Right lobe of liver (tissue), 6 donors: ENCODE measurements at regions not wholly inside any gene's neighbourhood (a gene's known extent, or its start where the extent isn't known, plus 50 kb on each side); places are given as distances from the start of the nearest gene placed in this dataset.
"Not testable (repeated sequence)": the region's sequence is repeated elsewhere in the genome, so short reads cannot be mapped to it uniquely, and the experiment has no call there.

Source experiments
- ATAC-seq, 4 donors: fragments of 200-7000 bp; cut with Tn5 transposase; one replicate each; pipeline ENCODE4 v1.9.1; 2020; ENCODE audit warnings: mild to moderate bottlenecking in 4 of 4, moderate library complexity in 4 of 4
- DNase-seq, 3 donors: peaks; one replicate each; pipeline ENCODE4 v3.0.0-alpha.2; 2020
- H3K27ac ChIP-seq, 3 donors: fragments of 200-600 bp; one replicate each; pipeline ENCODE4 v1.8.0; 2022
- H3K27me3 ChIP-seq, 2 donors: fragments of 200-600 bp; one replicate each; pipeline ENCODE4 v1.8.0; 2022
- H3K36me3 ChIP-seq, 4 donors: fragments of 200-600 bp; sonication (generic) in 1 of 4; one replicate each; pipeline versions ENCODE4 v1.5.1 to v1.8.0; 2017 to 2022; ENCODE audit warnings: control low read depth in 1 of 4
- H3K4me1 ChIP-seq, 4 donors: fragments of 200-600 bp; sonication (generic) in 1 of 4; one replicate each; pipeline versions ENCODE4 v1.5.1 to v1.8.0; 2017 to 2022; ENCODE audit warnings: control low read depth in 1 of 4
- H3K4me3 ChIP-seq, 3 donors: fragments of 200-600 bp; one replicate each; pipeline ENCODE4 v1.8.0; 2022
- H3K9me3 ChIP-seq, 4 donors: fragments of 200-600 bp; sonication (generic) in 1 of 4; one replicate each; pipeline versions ENCODE4 v1.5.1 to v1.8.0; 2017 to 2022; ENCODE audit warnings: control low read depth in 1 of 4
- WGBS: methylation state at CpG from one replicate; pipeline ENCODE4 v1.1.6; 2018; ENCODE audit warnings: low coverage, low lambda C conversion rate; ENCODE audit not compliant: insufficient coverage; ENCODE audit errors: missing lambda C conversion rate; 5-methylcytosine and 5-hydroxymethylcytosine counted together
- intact Hi-C, 2 donors: fragments of 100-400 bp; cut with DNase I; formaldehyde crosslinking; loops; one replicate each; pipeline versions ENCODE4 v1.11.2 to v1.14.1; 2022
- donor health status: DM: no; HTN: yes; CAD: no.
- donor health status: DM: no; HTN: no; CAD: no.
- donor health status: DM: no; HTN: no; CAD: no.
- donor health status: DM: no; HTN: yes; CAD: no.
- donor health status: DM: no; HTN: yes; CAD: no.

GRCh38 chr21:43477945-43478386, 51.0 kb upstream of the SIK1 start:
- ATAC-seq = peak; percentile 83 to 92 (median 86)
- H3K4me1 ChIP-seq, H3K27ac ChIP-seq, DNase-seq, H3K27me3 ChIP-seq, intact Hi-C loops, H3K9me3 ChIP-seq, H3K4me3 ChIP-seq, H3K36me3 ChIP-seq: not testable (repeated sequence)
- no CpG with 5 or more reads among the region's 16 CpGs for WGBS
